NB4 (cell line): ENCODE measurements at regions not wholly inside any gene's neighbourhood (a gene's known extent, or its start where the extent isn't known, plus 50 kb on each side); places are given as distances from the start of the nearest gene placed in this dataset.

Experiments
- CTCF ChIP-seq: IDR thresholded peaks from one replicate; pipeline ENCODE4 v1.5.1; 2012; ENCODE audit warnings: low read depth, low read length
- MAX ChIP-seq: IDR thresholded peaks from 2 replicates; pipeline ENCODE4 v1.6.1; 2011; ENCODE audit warnings: low read depth, low read length
- MYC ChIP-seq: IDR thresholded peaks from 2 replicates; pipeline ENCODE4 v1.6.1; 2011; ENCODE audit warnings: low read depth, low read length
- POLR2A ChIP-seq: IDR thresholded peaks from 2 replicates; pipeline ENCODE4 v1.6.1; 2011; ENCODE audit warnings: mild to moderate bottlenecking; ENCODE audit not compliant: insufficient read length; ENCODE audit errors: extremely low read depth

DNA sequence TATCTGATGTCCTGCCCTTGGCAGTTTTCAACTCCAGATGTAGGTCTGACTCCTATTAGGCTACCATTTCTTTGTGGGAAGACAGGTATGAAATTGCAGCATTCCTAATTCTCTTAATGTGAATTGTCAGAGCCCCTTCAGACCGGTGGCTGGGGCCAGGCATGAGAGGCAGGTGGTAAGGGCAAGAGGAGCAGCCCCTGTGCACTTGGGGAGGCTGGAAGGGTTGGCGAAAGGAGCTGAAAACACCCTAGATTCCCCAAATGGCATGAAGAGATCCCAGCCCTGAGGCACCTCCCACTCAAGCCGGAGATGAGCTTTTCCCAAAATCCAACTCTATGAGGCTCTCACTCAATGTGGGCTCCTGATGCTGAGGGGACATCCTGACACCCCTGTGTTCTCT is 453.2 kb downstream of the NR2F2 start:
- no peak for TF ChIP-seq POLR2A
- TF ChIP-seq CTCF = no peak
- no peak for TF ChIP-seq MAX
- TF ChIP-seq MYC = no peak
